ENCODE measurements at regions not wholly inside any gene's neighbourhood (a gene's known extent, or its start where the extent isn't known, plus 50 kb on each side); places are given as distances from the start of the nearest gene placed in this dataset.

DNA sequence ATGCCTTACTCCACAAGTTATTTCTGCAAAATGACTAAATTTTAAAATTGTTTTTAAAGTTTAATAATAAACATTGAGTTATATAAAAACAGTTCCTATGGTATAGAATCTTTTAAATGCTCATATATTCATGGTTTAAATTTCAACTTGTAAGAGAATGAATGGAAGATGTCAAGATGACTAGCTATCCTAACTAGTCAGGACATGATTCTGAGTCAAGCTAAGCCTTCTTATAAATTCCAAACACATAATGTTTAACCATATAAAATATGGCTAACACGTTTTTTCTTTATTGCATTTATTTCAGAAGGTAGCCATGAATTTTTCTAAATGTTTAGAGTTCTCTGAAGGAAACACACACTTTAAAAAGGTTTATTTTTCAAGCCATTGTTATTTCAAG lies 320.4 kb downstream of the CBLN2 start:
- Histone ChIP-seq H3K79me2 (ENCODE audit: control insufficient read depth, insufficient read depth, low read length) (no peaks in the 10 kb centered on the region), H3K4me2 (ENCODE audit: control insufficient read depth, extremely low read depth, insufficient read depth, low read depth, low read length) (no peak overlapping the region), H4K20me1 (ENCODE audit: control insufficient read depth, extremely low read depth, insufficient read depth, low read length) (no peaks in the 10 kb centered on the region), H3K4me1 (ENCODE audit: control insufficient read depth, extremely low read depth, insufficient read depth, low read length) (no peaks in the 10 kb centered on the region), H2AFZ (ENCODE audit: control insufficient read depth, low read length) (no peak overlapping the region), H3K27ac (ENCODE audit: control insufficient read depth, insufficient read depth, low read length) (no peak overlapping the region), H3K4me3 (ENCODE audit: control insufficient read depth in 2 of 3, extremely low read depth in 1 of 3, insufficient read depth in 2 of 3, low read depth in 1 of 3, low read length in 3 of 3) (no peak overlapping the region), H3K27me3 (ENCODE audit: control insufficient read depth, extremely low read depth, insufficient read depth, low read length) (no peaks in the 10 kb centered on the region), H3K9me3 (ENCODE audit: control insufficient read depth, low read depth, low read length) (no peaks in the 10 kb centered on the region), H3K36me3 (ENCODE audit: control insufficient read depth in 2 of 2, extremely low read depth in 1 of 2, insufficient read depth in 2 of 2, low read length in 2 of 2) (no peaks in the 10 kb centered on the region), H3K9ac (ENCODE audit: control insufficient read depth, extremely low read depth, insufficient read depth, low read length) (no peak overlapping the region), H3K9me1 (ENCODE audit: control insufficient read depth, extremely low read depth, insufficient read depth, low read length) (no peaks in the 10 kb centered on the region)
- DNase-seq (ENCODE audit: low read depth, low spot score), result no peak
- no peak for FAIRE-seq
- dilution Hi-C loops (cut with MboI; ENCODE audit: extremely low pct_ligation_motif_present, low sequenced_read_pairs), result no loop called here
- TF ChIP-seq, protein P1, sequence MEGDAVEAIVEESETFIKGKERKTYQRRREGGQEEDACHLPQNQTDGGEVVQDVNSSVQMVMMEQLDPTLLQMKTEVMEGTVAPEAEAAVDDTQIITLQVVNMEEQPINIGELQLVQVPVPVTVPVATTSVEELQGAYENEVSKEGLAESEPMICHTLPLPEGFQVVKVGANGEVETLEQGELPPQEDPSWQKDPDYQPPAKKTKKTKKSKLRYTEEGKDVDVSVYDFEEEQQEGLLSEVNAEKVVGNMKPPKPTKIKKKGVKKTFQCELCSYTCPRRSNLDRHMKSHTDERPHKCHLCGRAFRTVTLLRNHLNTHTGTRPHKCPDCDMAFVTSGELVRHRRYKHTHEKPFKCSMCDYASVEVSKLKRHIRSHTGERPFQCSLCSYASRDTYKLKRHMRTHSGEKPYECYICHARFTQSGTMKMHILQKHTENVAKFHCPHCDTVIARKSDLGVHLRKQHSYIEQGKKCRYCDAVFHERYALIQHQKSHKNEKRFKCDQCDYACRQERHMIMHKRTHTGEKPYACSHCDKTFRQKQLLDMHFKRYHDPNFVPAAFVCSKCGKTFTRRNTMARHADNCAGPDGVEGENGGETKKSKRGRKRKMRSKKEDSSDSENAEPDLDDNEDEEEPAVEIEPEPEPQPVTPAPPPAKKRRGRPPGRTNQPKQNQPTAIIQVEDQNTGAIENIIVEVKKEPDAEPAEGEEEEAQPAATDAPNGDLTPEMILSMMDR (optimal IDR thresholded peaks at IDR 0.05 in 1 of 3, IDR thresholded peaks at IDR 0.05 in 1 of 3, conservative IDR thresholded peaks at IDR 0.05 in 1 of 3; ENCODE audit: extremely low read depth in 1 of 3, insufficient read depth in 2 of 3, low read length in 3 of 3), result no peak
- no peak for TF ChIP-seq EZH2 (IDR thresholded peaks at IDR 0.05; ENCODE audit: low read length)

DNA sequence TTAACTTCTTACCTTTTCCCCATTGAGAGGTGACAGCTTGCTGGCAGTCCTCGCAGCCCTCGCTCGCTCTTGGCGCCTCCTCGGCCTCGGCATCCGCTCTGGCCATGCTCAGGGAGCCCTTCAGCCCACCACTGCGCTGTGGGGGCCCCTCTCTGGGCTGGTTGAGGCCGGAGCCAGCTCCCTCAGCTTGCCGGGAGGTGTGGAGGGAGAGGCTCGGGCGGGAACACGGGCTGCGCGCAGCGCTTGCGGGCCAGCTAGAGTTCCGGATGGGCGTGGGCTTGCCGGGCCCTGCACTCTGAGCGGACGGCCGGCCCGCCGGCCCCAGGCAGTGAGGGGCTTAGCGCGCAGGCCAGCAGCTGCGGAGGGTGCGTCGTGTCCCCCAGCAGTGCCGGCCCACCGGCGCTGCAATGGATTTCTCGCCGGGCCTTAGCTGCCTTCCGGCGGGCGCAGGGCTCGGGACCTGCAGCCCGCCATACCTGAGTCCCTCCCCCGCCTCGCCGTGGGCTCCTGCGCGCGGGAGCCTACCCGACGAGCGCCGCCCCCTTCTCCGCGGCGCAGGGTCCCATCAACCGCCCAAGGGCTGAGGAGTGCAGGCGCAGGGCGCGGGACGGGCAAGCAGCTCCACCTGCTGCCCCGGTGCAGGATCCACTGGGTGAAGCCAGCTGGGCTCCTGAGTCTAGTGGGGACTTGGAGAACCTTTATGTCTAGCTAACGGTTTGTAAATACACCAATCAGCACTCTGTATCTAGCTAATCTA lies 335.0 kb downstream of the CBLN2 start:
- Histone ChIP-seq H3K36me3 (ENCODE audit: control insufficient read depth in 2 of 2, extremely low read depth in 1 of 2, insufficient read depth in 2 of 2, low read length in 2 of 2) (no peaks in the 10 kb centered on the region), H3K9me1 (ENCODE audit: control insufficient read depth, extremely low read depth, insufficient read depth, low read length) (no peaks in the 10 kb centered on the region), H3K27me3 (ENCODE audit: control insufficient read depth, extremely low read depth, insufficient read depth, low read length) (no peaks in the 10 kb centered on the region), H4K20me1 (ENCODE audit: control insufficient read depth, extremely low read depth, insufficient read depth, low read length) (no peaks in the 10 kb centered on the region), H3K9me3 (ENCODE audit: control insufficient read depth, low read depth, low read length) (no peaks in the 10 kb centered on the region), H3K4me2 (ENCODE audit: control insufficient read depth, extremely low read depth, insufficient read depth, low read depth, low read length) (no peak overlapping the region), H3K9ac (ENCODE audit: control insufficient read depth, extremely low read depth, insufficient read depth, low read length) (no peak overlapping the region), H3K4me3 (ENCODE audit: control insufficient read depth in 2 of 3, extremely low read depth in 1 of 3, insufficient read depth in 2 of 3, low read depth in 1 of 3, low read length in 3 of 3) (no peak overlapping the region), H3K4me1 (ENCODE audit: control insufficient read depth, extremely low read depth, insufficient read depth, low read length) (no peaks in the 10 kb centered on the region), H3K27ac (ENCODE audit: control insufficient read depth, insufficient read depth, low read length) (no peak overlapping the region), H3K79me2 (ENCODE audit: control insufficient read depth, insufficient read depth, low read length) (no peaks in the 10 kb centered on the region), H2AFZ (ENCODE audit: control insufficient read depth, low read length) (no peak overlapping the region)
- no peak for DNase-seq (ENCODE audit: low read depth, low spot score)
- FAIRE-seq, result no peak
- dilution Hi-C loops (cut with MboI; ENCODE audit: extremely low pct_ligation_motif_present, low sequenced_read_pairs), result no loop called here
- TF ChIP-seq, protein P1 (optimal IDR thresholded peaks at IDR 0.05 in 1 of 3, IDR thresholded peaks at IDR 0.05 in 1 of 3, conservative IDR thresholded peaks at IDR 0.05 in 1 of 3; ENCODE audit: extremely low read depth in 1 of 3, insufficient read depth in 2 of 3, low read length in 3 of 3), result no peak
- TF ChIP-seq EZH2 (IDR thresholded peaks at IDR 0.05; ENCODE audit: low read length), result no peak
